NCI-H2081 treated with DMSO at 0.1 percent for 48 hours (cell line): ENCODE measurements at regions not wholly inside any gene's neighbourhood (a gene's known extent, or its start where the extent isn't known, plus 50 kb on each side); places are given as distances from the start of the nearest gene placed in this dataset.
A peak's percentile ranks its signal among the peaks of the same experiment; 100 is the strongest.
"Not testable (repeated sequence)": the region's sequence is repeated elsewhere in the genome, so short reads cannot be mapped to it uniquely, and the experiment has no call there.

ENCODE experiments used
- DNase-seq: peaks from one replicate; lab custom pipeline; 2025; lab: John Stamatoyannopoulos, UW

DNA sequence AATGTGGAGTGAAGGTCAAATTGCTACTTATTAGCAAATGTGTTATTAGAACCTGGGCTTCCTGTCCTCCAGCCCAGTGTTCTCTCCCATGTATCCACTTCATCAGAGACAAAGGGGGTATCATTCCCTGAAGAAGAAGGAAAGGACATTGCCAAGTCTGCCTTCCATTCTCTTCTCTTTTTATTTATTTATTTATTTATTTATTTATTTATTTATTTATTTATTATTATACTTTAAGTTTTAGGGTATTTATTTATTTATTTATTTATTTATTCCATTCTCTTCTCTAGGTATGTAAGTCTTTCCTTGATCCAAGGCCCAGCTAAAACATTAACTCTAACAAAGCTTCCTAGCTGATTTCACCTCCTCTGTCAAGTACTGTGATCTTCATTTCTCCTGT lies 277.8 kb upstream of the DNAJC19 start:
- no peak for DNase-seq

DNA sequence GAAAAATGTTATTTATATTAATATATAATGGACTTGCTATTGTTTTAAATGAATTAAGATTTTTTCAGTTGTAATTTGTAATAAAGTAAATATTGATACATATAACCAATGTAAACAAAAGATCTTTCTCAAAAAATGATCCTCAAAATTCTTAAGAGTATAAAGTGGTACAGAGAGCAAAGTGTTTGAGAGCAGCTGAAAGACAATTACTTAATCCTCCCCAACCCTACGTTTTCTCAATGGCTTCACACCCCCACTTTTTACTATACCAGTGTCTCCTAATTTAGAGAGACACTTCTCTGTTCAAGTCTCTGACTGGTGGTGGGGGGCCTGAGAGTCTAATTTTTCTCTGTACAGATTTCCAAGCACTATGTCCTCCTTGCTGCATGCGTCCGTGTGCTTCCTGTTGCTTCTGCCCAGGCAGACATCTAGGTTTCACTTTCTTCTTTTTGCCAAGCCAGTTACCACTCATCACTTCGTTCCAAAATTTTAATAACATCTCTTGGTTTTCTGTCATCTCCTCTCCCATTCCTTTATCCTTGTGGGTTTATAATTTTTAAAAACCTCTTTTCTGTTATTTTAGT lies 276.3 kb upstream of the DNAJC19 start:
- DNase-seq: no peak

GRCh38 chr3:181264486-181264885 lies 274.9 kb upstream of the DNAJC19 start:
- no peak for DNase-seq

DNA sequence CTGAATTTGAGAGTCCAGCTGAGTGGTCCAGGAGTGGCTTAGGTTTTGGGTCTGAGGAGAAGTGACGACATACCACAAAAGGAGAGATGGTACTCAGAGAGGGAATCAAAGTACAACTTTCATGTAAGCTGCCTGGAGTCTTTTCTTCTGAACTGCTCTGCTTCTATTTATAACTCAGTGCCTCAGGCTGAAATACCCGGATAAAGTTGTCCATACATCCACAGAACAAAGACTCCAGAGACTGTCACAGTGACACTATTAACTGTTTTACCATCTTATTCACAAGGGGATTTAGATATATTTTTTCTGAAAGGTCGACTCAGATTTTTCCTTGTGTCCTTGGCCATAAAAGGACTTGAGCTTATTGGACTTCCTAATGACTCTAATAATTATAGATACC lies 264.3 kb upstream of the DNAJC19 start:
- DNase-seq: no peak

GRCh38 chr3:181252631-181253030 lies 263.1 kb upstream of the DNAJC19 start:
- DNase-seq: peak; percentile 94

DNA sequence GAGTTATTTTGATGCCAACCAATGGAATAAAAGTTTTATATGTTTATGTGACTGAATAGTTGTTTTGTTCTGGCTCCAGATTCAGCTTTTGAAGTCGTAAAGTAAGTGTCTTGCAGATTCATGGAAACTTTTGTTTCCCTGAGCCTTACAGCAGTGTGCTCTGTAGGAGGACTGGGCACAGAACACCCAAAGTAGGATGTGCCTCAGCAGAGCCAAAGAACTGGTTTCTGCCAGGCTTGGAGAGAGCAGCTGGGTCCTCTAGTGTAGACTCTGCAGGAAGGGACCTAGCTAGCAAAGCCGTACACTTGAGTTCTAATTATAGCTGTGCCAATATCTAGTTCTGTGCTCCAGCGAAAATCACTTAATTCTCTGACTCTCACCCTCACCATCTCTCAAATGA lies 261.2 kb upstream of the DNAJC19 start:
- DNase-seq: no peak

GRCh38 chr3:181239441-181239840 lies 249.9 kb upstream of the DNAJC19 start:
- no peak for DNase-seq

- DNase-seq: no peak
Observed at GRCh38 chr3:181230258-181230657, 240.7 kb upstream of the DNAJC19 start.

DNA sequence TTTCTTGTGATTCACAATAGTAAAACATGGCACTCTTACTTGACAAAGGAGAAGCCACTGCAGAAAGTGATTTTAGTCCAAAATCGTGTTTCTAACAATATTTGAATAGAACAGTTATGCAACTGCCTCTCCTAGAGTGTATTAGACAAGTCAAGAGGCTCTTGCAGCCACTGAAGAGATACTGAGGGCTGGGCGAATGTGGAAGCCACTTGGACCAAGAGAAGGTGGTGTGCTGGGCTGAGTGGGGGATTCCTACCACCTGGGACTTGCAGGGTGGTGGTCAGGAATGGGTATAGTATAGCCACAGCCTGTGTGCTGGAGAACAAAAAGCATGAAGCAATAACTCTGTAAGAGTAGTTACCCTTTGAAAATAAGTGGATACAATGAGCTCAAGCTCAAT lies 223.8 kb upstream of the DNAJC19 start:
- no peak for DNase-seq

GRCh38 chr3:181212271-181212670 lies 222.7 kb upstream of the DNAJC19 start:
- DNase-seq: no peak

DNA sequence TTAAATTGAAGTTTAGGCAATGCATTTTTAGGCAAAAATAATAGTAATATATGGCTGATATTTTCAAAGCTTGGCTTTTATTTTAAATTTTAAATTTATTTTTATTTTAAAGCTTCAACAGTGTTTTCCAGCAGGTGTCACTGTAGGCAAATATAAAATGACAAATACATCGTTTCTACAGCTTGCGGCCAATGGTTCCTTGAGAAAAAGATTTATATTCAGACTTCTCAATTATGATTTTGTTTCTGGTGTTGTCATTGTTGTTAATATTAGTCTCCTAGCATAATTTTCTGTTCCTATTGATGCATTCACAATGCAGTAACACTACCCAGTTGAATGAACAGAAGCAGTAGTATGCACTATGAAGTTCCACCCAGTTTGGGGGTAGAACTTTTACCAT lies 220.7 kb upstream of the DNAJC19 start:
- DNase-seq: peak; percentile 33

DNA sequence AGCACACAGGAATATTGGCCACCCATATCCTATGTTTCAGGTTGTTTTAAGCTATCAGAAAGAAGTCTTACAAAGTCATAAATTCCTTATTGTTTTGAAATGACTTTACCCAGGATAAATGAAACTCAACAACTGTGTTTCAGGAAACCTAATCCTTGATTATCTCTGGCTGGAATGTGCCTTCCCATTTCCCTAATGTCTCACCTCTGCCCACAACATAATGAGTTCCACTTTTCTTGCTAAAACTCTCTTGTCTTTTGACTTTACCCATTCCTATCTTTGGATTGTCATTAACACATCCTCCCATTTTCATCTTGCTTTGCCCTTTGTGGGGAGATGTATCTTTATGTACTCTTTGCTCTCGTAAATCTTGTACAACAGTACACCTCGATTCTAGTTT lies 200.0 kb upstream of the DNAJC19 start:
- no peak for DNase-seq

GRCh38 chr3:181183764-181184163 lies 194.2 kb upstream of the DNAJC19 start:
- no peak for DNase-seq

GRCh38 chr3:181183057-181183456 lies 193.5 kb upstream of the DNAJC19 start:
- not testable (repeated sequence) for DNase-seq

GRCh38 chr3:181178991-181179390 lies 189.5 kb upstream of the DNAJC19 start:
- no peak for DNase-seq

DNA sequence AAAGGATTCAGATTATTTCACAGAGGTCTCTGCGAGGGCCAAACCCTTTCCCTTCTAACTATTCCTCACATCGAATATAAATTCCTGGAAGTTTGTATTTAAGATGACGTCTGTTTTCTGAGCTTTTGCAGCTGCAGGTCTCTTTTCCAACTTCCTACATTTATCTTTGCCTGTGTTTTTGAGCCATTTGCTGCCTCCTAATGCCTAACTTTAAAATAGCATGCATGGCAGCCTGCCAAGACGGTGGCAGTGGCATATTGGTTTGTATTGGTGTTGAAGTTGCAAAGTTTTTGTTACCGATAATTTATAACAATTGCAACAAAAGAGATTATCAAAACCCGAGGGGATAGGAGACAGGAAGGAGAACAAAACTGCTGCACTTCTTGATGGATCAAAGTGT lies 187.1 kb upstream of the DNAJC19 start:
- DNase-seq: peak; percentile 88

- peak; percentile 78 for DNase-seq
Observed at GRCh38 chr3:181174676-181175233, 185.2 kb upstream of the DNAJC19 start.

DNA sequence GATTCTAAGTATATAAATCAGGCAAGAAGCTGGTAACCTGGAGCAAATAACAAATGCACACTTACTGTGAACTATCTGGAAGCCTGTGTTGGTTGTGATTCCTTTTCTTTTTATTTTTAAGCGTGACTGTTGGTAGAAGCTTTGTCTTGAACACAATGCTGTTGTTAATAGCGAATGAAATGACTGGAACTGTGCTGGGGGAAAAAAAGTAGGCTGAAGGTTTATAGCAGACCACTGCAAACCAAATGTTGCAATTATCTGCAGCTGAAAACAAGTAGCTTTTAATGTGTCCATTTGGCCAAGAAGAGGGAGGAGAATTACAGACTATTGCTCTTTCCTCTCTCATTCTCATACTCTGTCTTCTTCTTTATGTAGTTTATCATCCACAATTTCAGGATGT lies 184.5 kb upstream of the DNAJC19 start:
- peak; percentile 70 for DNase-seq

- DNase-seq: no peak
Observed at GRCh38 chr3:181173227-181173626, 183.7 kb upstream of the DNAJC19 start.

DNA sequence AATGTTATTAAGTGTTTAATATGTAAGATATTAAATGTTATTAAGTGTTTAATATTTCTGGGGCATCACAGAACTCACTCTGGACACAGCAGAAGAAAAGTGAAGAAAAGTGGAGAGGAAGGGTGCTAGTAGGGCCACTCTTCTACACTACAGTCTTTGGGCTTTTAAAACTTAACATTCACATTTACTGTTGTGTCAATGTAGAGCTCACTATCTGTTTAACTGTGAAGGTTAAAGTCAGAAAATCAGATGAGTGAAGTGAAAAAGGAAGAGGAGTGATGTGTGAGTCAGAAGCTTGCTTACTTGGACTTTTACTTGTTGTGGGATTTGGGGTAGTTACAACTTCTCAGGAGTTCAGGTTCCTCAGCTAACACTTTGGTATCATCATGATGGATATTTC lies 145.3 kb upstream of the DNAJC19 start:
- DNase-seq: no peak

GRCh38 chr3:181133832-181134231 lies 144.3 kb upstream of the DNAJC19 start:
- DNase-seq: no peak

DNA sequence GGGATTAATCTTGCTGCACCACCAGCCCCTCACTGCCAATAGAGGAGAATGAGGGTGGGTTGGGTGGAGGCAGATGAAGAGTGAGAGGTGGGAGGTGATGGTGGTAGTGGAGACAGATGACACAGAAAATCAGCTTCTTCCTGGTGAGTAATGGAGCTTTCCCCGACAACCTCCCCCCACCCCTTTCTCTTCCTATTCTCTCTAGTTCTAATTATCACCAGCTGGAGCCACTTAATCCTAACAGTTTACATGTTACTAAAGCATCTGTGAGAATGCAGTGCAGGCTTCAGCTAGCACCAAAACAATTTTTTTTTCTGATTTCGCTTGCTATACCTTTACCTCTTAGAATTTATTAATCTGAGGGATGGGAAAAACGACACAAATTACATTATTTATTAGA lies 116.1 kb upstream of the DNAJC19 start:
- DNase-seq: no peak

DNA sequence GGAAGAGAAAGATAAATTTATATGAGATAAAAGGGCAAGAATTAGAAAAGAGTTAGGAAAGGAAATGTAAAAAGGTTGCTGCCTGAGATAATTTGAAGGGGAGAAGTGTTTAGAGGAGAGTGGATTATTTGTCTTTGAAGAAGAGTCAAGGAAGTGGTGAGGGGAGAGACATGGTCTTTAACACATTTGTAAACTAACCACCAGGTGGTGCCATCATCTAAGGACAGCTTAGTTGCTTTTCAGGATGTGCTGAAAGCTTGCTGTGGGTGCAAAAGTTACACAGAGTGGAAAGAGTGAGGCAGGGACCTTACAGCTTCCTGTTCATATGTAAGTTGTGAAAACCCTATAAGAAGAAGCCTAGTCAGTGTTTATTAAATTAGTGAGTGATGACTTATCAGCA lies 114.1 kb upstream of the DNAJC19 start:
- peak; percentile 75 for DNase-seq

DNA sequence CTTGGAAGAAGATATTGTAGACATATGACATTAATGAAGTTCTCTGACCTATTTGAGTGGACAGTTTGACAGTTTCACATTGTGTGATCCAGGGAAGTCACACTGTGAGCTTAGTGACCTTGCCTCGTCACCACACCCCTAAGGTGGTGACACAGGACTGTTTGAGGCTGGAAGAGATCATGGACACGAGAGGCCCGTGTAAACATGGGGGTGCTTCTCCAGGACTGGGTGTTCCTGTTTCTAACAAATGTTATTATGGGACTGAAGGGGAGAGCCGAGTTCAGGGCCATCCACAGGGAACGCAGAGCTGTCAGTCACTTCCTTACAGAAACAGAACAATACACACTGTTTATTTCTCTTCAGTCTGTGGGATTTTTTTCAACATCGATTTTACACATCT lies 96.5 kb upstream of the DNAJC19 start:
- DNase-seq: no peak
